ENCODE measurements at regions not wholly inside any gene's neighbourhood (a gene's known extent, or its start where the extent isn't known, plus 50 kb on each side); places are given as distances from the start of the nearest gene placed in this dataset.
"Not testable (repeated sequence)": the region's sequence is repeated elsewhere in the genome, so short reads cannot be mapped to it uniquely, and the experiment has no call there.

DNA sequence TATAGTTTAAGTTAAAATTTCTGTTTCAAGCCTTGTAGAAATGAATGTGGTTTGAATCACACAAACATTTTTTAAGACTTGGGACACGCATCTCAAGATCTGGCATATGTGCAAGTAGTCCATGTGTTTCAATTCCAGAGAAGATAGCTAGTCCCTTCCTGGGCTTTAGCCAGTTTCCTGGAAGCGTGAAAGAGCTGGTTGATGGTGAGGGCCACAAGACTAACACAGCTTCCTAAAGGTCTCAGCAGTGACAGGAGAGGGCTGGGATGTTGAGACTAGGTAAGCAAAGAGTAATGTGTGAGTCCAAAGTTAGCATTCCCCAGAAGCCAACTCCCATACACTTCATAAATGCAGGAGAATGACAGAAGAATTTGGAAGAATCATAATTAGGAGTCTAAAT, 111.9 kb upstream of the MAP2 start:
- no peak for DNase-seq

DNA sequence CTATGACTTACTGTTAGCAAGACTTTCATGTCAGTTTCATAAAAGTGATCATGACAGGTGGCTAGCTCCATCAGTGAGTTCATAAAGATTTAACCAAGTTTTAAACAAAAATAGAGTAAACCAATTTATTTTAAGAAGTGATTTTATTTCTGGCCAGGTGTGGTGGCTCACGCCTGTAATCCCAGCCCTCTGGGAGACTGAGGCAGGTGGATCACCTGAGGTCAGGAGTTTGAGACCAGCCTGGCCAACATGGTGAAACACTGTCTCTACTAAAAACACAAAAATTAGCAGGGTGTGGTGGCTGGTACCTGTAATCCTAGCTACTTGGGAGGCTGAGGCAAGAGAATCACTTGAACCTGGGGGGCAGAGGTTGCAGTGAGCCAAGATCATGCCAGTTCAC, 111.4 kb upstream of the MAP2 start:
- DNase-seq: not testable (repeated sequence)

DNA sequence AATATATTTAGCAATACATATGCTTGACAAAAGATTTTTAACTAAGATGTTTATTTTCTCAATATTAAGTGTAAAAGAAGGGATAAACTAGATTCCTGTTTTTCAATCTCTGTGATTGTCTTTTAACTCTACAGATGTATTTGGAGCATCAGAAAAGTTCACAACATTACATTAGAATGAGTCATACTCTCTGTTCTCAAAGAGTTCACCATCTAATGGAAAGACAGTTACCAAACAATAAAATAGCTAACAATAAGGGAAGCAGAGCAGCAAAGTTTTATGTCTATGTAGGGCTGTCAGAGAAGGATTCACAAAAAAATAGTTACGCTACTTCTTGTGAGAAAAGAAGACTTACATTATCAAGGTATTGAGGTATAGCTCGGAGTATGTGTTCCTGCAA, 109.2 kb upstream of the MAP2 start:
- no peak for DNase-seq

DNA sequence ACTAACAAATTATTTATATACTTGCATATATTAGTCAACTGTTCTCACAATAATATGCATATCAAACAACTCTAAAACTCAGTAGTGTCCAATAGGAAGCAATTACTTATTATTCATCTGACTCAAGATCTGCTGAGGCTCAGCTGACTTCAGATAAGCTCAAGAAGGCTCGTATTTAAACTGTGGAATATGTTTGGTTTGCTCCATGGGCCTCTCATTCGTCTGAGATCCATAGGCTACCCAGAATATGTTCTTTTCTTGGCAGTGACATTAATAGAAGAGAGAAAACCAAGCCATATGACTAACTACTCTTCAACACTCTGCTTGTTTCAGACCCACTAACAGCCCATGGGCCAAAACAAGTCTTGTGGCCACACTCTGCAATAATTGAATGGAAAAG, 107.7 kb upstream of the MAP2 start:
- DNase-seq: no peak

DNA sequence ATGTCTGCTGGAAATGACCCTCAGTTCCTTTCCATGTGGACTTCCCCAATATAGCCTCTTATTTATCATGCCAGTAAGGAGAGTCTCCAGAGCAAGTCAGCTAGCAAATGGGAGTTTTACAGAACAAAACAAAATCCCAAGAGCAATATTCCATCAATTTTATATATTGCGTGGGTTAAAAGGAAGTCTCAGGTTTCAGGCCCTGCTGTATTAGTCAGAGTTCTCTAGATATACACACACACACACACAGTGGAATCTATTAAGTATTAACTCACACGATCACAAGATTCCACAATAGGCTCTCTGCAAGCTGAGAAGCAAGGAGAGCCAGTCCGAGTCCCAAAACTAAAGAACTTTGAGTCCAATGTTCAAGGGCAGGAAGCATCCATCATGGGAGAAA, 102.8 kb upstream of the MAP2 start:
- DNase-seq: no peak

DNA sequence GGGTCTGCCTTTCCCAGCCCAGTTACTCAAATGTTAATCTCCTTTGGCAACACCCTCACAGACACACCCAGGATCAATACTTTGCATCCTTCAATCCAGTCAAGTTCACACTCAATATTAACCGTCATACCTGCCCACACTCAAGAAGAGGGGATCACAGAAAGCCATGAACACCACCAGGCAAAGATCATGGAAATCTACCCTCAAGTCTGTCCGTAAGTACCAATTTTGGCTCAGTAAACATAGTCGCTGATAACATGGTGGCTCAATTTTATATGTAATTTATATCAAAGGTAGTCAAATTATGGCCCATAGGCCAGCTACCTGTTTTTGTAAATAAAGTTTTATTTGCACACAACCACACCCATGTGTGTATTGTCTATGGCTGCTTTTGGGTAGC, 102.3 kb upstream of the MAP2 start:
- DNase-seq: no peak

DNA sequence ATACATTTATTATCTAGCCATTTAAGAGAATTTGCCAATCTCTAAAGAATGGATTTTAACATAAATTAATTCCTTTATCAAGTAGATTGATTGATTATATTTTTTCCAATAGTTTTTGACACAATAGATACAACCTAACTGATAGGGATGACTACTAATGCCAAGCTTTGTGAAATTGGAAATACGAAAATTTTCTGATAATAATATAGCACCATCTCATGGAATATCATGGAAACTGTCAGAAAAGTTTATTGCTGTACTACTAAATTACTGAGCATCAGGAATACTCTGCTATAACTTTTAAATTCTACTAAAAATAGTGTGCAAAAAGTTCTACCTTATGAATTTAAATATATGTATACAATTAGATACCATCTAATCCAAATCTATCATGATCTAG, 101.8 kb upstream of the MAP2 start:
- peak; percentile 21 for DNase-seq

DNA sequence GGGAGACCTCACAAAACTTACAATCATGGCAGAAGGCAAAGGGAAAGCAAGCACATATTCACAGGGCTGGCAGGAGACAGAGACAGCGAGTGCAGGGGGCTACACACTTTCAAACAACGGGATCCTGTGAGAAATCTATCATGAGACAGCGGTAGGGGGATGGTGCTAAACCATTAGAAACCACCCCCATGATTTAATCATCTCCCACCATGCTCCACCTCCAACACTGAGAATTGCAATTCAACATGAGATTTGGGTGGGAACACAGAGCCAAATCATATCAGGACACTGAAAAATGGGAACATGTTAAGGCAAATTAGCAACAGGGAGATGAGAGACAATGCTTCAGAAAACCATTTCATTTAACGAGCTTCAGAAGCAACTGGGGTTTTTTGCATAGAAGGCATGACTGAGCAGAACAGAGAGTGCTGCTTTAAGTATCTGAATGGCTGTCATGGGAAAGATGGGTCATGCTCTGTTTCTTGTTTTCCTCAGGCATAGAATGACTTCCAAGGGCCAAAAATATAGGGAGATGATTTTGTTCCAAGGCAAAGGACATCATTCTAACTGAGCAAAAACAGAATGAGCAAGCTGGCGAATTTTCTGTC, 100.8 kb upstream of the MAP2 start:
- DNase-seq: no peak

DNA sequence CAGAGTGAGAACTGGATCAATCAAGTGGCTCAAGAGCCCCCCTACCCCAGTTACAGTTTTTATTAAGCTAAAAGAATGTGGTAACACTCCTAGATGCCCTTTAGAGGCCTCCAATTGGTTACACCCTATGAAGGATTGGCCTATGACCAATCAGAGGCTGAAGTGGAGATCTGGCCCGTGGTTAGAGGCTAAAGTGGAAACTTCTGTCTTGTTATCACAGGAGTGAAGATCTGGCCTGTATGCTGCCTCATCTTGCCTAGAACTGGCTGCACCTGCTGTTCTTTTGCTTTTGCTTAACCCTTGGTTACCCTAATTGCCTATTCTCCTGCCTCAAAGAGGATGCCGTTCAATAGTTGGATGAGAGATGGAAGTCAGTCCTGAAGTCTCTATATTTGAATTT, 100.1 kb upstream of the MAP2 start:
- DNase-seq: peak; percentile 39

DNA sequence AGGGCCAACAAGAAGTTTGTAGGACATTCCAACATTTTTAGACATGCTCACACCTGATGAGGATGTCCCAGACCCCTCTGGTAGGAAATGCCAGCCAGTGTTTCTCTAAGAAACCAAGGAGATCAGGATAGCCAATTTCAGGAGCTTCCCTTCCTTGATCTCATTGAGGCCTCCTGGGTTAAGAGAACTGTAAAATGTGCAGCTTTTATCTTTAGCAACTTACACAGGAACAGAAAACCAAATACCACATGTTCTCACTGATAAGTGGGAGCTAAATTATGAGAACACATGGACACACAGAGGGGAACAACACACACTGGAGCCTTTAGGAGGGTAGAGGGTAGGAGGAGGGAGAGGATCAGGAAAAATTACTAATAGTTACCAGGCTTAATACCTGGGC, 99.6 kb upstream of the MAP2 start:
- peak; percentile 78 for DNase-seq

DNA sequence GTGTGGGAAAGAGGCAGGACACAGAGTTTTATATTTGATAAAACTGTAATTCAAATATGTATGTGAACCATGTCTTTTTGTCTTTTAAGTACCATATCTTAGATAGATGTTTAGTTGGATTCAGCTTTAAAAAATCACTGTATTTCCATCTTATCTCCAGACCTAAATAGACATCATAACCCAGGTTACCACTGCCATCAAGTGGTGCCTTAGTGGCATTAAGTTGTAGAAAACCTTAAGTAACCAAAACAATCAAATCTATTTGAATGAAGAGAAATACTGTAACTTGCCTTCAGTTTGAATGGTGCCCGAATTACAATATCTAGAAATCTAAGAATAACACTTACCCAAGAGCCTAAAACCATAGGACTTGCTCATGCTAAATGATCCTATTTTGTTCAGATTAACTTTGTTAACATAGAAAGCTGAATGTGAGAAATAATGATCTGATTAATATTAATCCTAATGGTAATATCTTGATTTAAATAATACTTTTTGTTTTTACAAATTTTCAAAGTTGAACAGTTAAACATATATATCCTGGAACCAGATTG, 92.5 kb upstream of the MAP2 start:
- peak; percentile 70 for DNase-seq

DNA sequence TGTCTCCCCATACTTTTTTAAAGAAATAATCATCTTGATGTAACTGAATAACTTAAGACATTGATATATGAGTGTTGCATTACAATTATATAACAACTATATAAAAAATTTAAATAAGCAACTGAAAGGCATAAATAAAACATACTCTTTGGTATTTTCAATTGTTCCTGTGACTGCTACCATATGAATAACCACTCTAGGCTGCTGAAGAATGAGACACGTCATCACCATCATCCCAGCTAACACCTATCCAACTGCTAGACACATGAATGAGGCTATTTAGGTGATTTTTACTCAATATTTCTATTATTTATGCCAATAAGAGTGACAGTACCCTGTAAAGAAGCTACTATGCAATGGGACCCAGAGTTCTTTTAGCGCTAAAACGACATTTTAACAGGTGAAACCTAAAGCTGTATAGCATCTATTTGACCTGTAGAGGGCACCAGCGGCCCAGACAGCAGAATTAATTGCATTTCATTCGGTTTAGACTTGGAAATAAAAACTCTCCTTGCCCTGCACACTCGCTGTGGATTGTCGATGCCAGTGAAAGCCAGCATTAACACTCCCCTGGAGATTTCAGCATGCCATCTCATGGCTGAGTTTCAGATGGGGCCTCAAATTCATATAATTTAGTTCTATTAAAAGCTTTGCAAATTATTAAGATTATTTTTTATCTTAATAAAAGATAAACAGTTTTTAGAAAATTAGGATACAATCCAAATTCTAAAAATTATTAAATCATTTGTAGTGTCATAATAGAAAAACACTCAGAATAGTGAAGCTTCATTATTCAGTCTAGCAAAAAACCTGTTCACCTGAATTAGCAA, 89.4 kb upstream of the MAP2 start:
- DNase-seq: peak; percentile 84

DNA sequence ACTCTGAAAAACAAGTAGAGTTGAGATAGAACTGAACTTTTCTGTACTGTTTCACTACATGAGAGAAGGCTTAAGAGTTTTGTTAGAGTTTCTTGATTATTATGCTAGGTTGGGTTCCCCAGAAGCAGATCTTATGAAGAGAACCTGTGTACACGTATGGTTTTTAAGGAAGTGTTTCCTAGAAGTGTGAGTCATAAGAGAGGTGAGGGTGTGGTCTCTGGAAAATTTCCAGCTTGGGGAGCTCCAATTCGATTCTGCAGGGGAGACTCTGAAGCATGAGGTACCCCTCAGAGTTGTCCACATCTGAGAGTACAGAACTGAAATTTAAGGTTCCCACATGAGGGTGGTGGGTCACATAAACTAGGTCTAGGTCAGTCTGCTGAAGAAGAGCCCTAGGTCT, 83.3 kb upstream of the MAP2 start:
- DNase-seq: no peak

DNA sequence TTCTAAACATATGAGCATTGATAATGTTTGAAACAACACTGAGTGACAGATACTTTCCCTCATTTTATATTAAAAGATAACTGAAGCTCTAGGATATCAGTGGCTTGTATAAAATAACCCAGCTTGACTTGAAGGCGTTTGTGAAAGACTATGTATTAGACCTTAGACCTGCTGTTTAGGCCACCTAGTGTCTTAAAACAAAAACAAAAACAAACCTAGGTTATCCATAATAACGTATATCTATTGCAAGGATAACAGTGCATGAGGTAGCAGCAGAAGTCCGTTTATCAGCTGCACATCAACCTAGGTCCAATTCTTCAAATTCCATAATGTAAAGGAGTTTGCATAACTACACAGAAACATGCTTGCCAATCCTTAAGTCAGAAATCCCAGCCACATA, 79.5 kb upstream of the MAP2 start:
- no peak for DNase-seq

DNA sequence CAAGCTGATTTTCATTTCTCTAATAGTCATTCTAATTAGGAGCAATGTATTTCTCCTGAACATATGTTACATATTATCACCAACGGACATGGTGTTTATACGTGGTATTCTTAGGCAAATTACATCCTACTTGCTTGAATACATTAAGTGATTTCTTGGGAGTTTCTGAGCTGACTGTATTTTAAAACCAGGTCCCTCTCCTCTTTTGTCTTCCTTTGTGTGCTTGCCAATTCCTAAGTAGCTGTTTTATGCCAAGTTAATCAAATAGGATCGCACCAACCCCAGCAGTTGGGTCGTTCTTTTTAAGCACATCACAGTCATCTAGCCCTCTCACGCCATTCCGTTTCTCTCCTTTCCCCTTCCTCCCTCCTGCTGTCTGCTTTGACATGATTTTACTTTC, 75.4 kb upstream of the MAP2 start:
- no peak for DNase-seq

DNA sequence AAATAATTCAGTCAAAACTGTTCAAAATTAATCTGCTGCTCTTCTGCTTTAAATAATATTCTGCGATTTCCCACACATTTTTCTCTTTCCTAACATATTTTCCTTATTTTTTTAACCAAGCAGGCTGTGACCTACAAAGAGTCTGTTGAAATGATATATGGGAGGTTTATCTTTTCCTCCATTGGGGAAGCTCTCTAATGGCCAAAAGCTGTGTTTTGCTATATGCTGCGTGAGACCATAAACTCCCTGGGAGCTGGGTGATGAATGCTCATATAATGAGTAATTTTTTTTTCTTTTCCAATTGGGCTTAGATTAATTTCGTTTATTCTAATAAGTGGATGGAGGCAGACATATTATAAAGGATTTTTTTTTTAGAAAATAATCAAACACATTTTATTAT, 72.2 kb upstream of the MAP2 start:
- no peak for DNase-seq

DNA sequence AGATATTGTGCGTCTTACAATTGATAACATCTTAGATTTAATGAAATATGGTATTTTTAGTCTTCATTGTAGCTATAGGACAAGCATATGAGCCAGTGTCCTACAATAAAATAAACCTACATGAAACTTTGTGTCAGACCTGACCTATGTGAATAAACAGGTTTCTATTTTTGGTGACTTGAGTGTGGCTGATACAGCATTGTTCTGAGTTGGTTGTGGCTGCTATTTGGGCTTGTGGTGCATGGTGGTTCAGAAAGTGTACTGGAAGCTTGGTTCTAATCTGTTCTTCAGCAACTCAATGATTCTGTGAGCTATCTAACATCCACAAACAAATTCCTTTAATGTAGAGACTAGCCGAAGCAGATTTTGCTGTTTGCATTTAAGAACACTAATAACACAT, 64.9 kb upstream of the MAP2 start:
- DNase-seq: no peak

DNA sequence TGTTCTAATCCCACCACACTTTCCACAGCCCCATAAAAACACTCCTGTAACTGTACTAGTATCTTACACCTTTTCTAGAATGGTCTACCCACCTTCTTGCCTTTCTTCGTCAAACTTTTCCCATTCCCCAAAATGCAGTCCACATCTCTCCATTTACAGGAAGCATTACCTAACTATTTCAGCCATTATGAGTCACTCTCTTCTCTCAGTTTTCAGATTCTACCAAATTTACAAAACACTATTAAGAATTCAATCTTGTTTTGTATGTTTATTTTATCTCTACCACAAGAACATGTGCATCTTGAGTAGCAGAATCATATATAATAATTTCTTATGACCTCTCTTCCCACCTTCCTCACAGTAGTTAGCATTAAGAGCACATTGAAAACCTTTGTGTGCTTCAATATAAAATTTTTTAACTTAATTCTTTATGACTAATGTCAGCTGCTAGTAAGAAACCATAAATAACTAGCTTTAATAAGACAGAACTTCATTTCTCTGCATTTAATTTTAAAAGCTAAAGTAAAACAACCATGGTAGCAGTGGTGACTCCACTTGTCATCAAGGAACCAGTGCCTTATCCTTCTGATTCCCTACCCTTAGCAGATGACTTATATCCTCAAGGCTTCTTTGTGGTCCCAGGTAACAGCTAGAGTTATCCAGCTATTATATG, 56.6 kb upstream of the MAP2 start:
- DNase-seq: no peak

DNA sequence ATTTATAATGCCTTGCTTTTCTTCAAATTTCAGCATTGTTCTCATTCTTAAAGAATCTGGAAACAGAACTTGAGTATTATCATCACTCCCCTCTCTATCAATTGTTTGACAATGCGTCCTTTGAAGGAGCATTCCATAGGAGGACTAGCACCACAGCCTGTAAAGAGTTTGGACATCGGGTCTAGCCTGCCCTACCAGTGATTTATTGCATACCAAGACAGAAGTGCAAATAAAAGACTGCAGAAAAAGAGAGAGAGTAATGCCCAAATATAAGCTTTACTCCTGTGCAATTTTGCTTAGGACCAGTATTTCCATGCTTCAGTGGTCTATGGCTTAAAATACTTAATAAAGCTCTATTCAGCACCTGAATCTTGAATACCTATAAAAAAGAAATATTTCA, 55.4 kb upstream of the MAP2 start:
- DNase-seq: no peak

DNA sequence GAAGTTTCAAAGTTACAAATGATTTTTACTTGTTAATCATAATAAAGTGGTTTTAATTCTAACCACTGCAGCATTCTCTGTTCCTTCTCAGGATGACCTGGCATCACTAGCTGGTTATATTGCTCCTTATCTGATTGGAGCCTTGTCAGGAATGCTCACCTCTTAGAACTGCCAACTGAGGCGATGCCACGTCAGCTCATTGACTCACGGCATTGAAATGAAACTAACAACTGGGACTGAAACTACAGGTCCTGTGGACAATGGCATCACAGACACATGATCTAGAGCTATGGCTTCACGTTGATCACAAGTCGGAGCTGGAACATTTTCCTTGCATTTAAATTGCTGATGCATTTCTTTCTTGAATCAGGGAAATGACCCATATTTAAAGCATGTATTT, 54.9 kb upstream of the MAP2 start:
- no peak for DNase-seq

DNA sequence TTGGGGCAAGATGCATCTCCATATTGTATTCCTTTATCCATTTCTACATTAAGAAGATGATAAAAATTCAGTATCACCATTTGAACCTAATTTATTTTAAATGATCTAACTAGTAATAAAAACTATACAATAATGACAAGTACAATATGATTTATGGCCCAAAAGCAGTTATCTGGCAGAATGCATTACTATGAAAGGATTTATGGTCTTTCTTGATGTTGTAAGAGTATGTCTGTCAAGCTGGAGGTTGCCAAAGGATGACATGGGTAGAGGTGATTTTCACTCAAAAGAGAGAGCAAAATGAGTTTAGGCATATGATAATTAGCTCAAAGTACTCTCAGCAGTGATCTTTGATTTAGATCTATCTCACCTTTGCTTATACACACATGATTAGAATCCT, 54.2 kb upstream of the MAP2 start:
- no peak for DNase-seq

DNA sequence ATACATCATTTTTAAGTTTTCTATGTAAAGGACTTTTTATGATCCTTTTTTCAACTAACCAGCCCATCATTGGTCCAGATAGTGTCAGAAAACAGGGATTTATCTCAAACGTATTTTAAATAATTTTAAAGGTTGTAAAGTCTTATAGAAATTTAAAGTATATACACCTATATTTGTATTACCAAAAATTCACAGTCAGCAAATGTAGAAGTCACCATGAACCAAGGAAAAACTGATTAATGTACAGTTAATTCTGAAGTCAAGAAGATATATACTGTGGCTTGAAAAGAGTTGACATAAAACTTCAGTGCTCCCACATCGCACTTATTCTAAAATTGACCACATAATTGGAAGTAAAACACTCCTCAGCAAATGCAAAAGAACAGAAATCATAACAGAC, 52.4 kb upstream of the MAP2 start:
- no peak for DNase-seq

Measured in hematopoietic multipotent progenitor cell treated with erythropoietin and hydrocortisone succinate and interleukin-3 and kit ligand, for 4 days (in vitro differentiated cells).